HCT116 (cell line): ENCODE measurements at regions not wholly inside any gene's neighbourhood (a gene's known extent, or its start where the extent isn't known, plus 50 kb on each side); places are given as distances from the start of the nearest gene placed in this dataset.

Source experiments
- ATAC-seq: fragments of 200-7000 bp; cut with Tn5 transposase; 2 replicates; pipeline ENCODE4 v1.9.1; 2020; ENCODE audit warnings: mild to moderate bottlenecking, moderate library complexity
- BruUV-seq: library from RNA; stranded (reverse); fragments of 400-500 nt; replicated peaks from 2 replicates; lab custom pipeline; 2021; lab: Mats Ljungman, UMichigan
- CTCF ChIA-PET: fragments of 300-600 bp; sonication (Branson Sonifier 250); formaldehyde crosslinking; loops from one replicate; lab custom pipeline; 2021; ENCODE audit warnings: antibody characterized with exemption; lab: Charles Lee
- POLR2A ChIA-PET: fragments of 300-600, 350-600 bp; sonication (Branson Sonifier 250); formaldehyde crosslinking; loops from one replicate; lab custom pipeline; 2021; ENCODE audit warnings: antibody characterized with exemption; lab: Charles Lee
- RAD21 ChIA-PET, 2 experiments: fragments of 300-600 bp; sonication (Branson Sonifier 250); formaldehyde crosslinking; loops; one replicate each; lab custom pipeline; 2023; ENCODE audit warnings: low total read pairs in 2 of 2; ENCODE audit not compliant: uncharacterized antibody in 2 of 2, unreplicated experiment in 2 of 2, low non-redundant PET in 1 of 2; lab: Charles Lee
- DNase-seq: peaks from one replicate; pipeline ENCODE4 v3.0.0-alpha.2; 2010; ENCODE audit warnings: low read depth, low spot score
- H2AFZ ChIP-seq: fragments of 200-600 bp; shearing (Covaris generic), sonication (generic); 2 replicates; pipeline ENCODE4 v1.6.1; 2017; ENCODE audit warnings: low read depth, mixed run types, mixed read lengths, antibody characterized with exemption, low read length; ENCODE audit not compliant: poor library complexity, severe bottlenecking
- H3K27ac ChIP-seq: 2 replicates; pipeline ENCODE4 v1.5.1; 2012; ENCODE audit warnings: low read depth, low read length
- H3K27me3 ChIP-seq: fragments of 200-600 bp; sonication (generic); 2 replicates; pipeline ENCODE4 v1.6.1; 2016; ENCODE audit warnings: mixed run types, low read length, mixed read lengths; ENCODE audit not compliant: insufficient read depth
- H3K36me3 ChIP-seq, 2 experiments: fragments of 200-500 bp in 1 of 2; fragments of 200-600 bp in 1 of 2; sonication (Bioruptor generic) in 1 of 2; sonication (generic) in 1 of 2; 2 replicates each; pipeline versions ENCODE4 v1.5.1 to v1.6.1; 2014 to 2016; ENCODE audit warnings: low read length in 2 of 2, inconsistent platforms in 1 of 2, mixed read lengths in 1 of 2, mixed run types in 1 of 2; ENCODE audit not compliant: insufficient read depth in 2 of 2, control insufficient read depth in 1 of 2
- H3K4me1 ChIP-seq, 2 experiments: fragments of 200-600 bp in 1 of 2; sonication (generic) in 1 of 2; 2 replicates each; pipeline versions ENCODE4 v1.5.1 to v1.6.1; 2012 to 2017; ENCODE audit warnings: low read length in 2 of 2, inconsistent platforms in 1 of 2, mild to moderate bottlenecking in 1 of 2, mixed read lengths in 1 of 2, mixed run types in 1 of 2, moderate library complexity in 1 of 2; ENCODE audit not compliant: insufficient read depth in 2 of 2, control insufficient read depth in 1 of 2
- H3K4me2 ChIP-seq: fragments of 200-600 bp; sonication (generic); 2 replicates; pipeline ENCODE4 v1.6.1; 2017; ENCODE audit warnings: mixed run types, low read length, mixed read lengths
- H3K4me3 ChIP-seq, 2 experiments: fragments of 200-600 bp in 1 of 2; sonication (generic) in 1 of 2; replicated peaks in 1 of 2; 2 replicates each; pipeline ENCODE4 v1.5.1; 2011 to 2016; ENCODE audit warnings: low read length in 2 of 2, control low read depth in 1 of 2, low read depth in 1 of 2, mild to moderate bottlenecking in 1 of 2, mixed read lengths in 1 of 2, mixed run types in 1 of 2
- H3K79me2 ChIP-seq: fragments of 200-600 bp; sonication (generic); 2 replicates; pipeline ENCODE4 v1.6.1; 2017; ENCODE audit warnings: mild to moderate bottlenecking, mixed run types, low read length, moderate library complexity, mixed read lengths; ENCODE audit not compliant: insufficient read depth
- H3K9ac ChIP-seq: fragments of 200-600 bp; sonication (generic); 2 replicates; pipeline ENCODE4 v1.6.1; 2016; ENCODE audit warnings: low read length, mixed read lengths
- H3K9me2 ChIP-seq: fragments of 200-600 bp; sonication (generic), shearing (Covaris generic); 2 replicates; pipeline ENCODE4 v1.6.1; 2017; ENCODE audit warnings: mixed run types, mild to moderate bottlenecking, moderate library complexity; ENCODE audit not compliant: insufficient read depth
- H3K9me3 ChIP-seq, 2 experiments: fragments of 200-500 bp in 1 of 2; fragments of 200-600 bp in 1 of 2; sonication (Bioruptor generic) in 1 of 2; sonication (generic) in 1 of 2; 2 replicates each; pipeline ENCODE4 v1.6.1; 2014 to 2017; ENCODE audit warnings: low read length in 2 of 2, mixed read lengths in 2 of 2, inconsistent platforms in 1 of 2, low read depth in 1 of 2, mild to moderate bottlenecking in 1 of 2, mixed run types in 1 of 2, moderate library complexity in 1 of 2; ENCODE audit not compliant: control insufficient read depth in 1 of 2, insufficient read depth in 1 of 2
- H4K20me1 ChIP-seq: fragments of 200-600 bp; sonication (generic), shearing (Covaris generic); 2 replicates; pipeline ENCODE4 v1.6.1; 2017; ENCODE audit warnings: mixed run types, mild to moderate bottlenecking, moderate library complexity; ENCODE audit not compliant: insufficient read depth
- ATF3 ChIP-seq: IDR thresholded peaks from 2 replicates; pipeline ENCODE4 v1.6.1; 2012
- CBX3 ChIP-seq: IDR thresholded peaks from 2 replicates; pipeline ENCODE4 v1.6.1; 2012; ENCODE audit warnings: low read depth
- CEBPB ChIP-seq: IDR thresholded peaks from 2 replicates; pipeline ENCODE4 v1.6.1; 2012; ENCODE audit warnings: low read depth
- EGR1 ChIP-seq: IDR thresholded peaks from 2 replicates; pipeline ENCODE4 v1.6.1; 2012; ENCODE audit warnings: low read depth
- EZH2phosphoT487 ChIP-seq: fragments of 200-600 bp; IDR thresholded peaks from 2 replicates; pipeline ENCODE4 v1.6.1; 2018; ENCODE audit warnings: antibody characterized with exemption, borderline replicate concordance
- JUND ChIP-seq: IDR thresholded peaks from 2 replicates; pipeline ENCODE4 v1.6.1; 2012
- POLR2A ChIP-seq: IDR thresholded peaks from 2 replicates; pipeline ENCODE4 v1.7.0; 2011; ENCODE audit warnings: borderline replicate concordance; ENCODE audit not compliant: insufficient read depth, insufficient read length; ENCODE audit errors: extremely low read depth
- POLR2AphosphoS5 ChIP-seq: IDR thresholded peaks from 2 replicates; pipeline ENCODE4 v1.6.1; 2011; ENCODE audit warnings: mild to moderate bottlenecking, low read depth, low read length, moderate library complexity
- RAD21 ChIP-seq: IDR thresholded peaks from 2 replicates; pipeline ENCODE4 v1.6.1; 2012; ENCODE audit warnings: low read depth, mild to moderate bottlenecking
- SIN3A ChIP-seq: IDR thresholded peaks from 2 replicates; pipeline ENCODE4 v1.6.1; 2012; ENCODE audit warnings: low read depth
- YY1 ChIP-seq: IDR thresholded peaks from 2 replicates; pipeline ENCODE4 v1.6.1; 2011; ENCODE audit warnings: low read length, low read depth, moderate library complexity, mild to moderate bottlenecking; ENCODE audit not compliant: insufficient replicate concordance; ENCODE audit errors: extremely low read depth
- intact Hi-C: fragments of 100-400 bp; cut with micrococcal nuclease; formaldehyde crosslinking; loops from 2 replicates; pipeline ENCODE4 v1.10.0; 2022
- TF ChIP-seq, protein P1 (sequence below), 3 experiments: fragments of 200-600 bp in 1 of 3; sonication (generic) in 1 of 3; IDR thresholded peaks in 2 of 3; conservative IDR thresholded peaks in 1 of 3; 2 replicates each; pipeline ENCODE4 v1.5.1; 2012 to 2017; ENCODE audit warnings: low read depth in 2 of 3, low read length in 2 of 3, antibody characterized with exemption in 1 of 3, borderline replicate concordance in 1 of 3, control low read depth in 1 of 3, mild to moderate bottlenecking in 1 of 3, mixed read lengths in 1 of 3, mixed run types in 1 of 3, moderate library complexity in 1 of 3; ENCODE audit not compliant: insufficient read depth in 1 of 3

DNA sequence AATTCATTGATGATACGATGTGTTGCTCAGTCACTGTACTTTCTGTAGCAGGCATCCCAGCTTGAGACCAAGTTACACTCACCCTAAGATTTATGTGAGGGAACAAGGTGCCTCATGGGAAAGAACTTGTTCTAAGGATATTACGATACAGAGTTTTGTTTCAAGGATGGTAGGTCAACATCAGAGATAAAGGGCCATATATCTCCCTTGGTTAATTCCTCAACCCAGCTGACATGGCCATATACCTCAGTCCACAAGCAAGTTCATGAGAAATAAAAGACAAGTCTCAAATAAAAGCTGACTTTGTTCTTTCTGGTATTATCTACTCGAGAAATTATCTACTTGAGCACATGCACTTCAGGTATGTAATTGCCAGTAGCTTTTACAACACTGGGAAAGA is 1535.9 kb upstream of the IGFBP7 start:
- Histone ChIP-seq H2AFZ (no peak overlapping the region), H3K4me3 (no peak overlapping the region), H3K4me1 (no peaks in the 10 kb centered on the region), H3K9me2 (no peaks in the 10 kb centered on the region), H3K27me3 (no peaks in the 10 kb centered on the region), H3K9me3 (peaks cover 12 to 31% of the 10 kb centered on the region in 2 experiments; a peak in 2 of 4 replicates), H3K79me2 (no peaks in the 10 kb centered on the region), H4K20me1 (no peaks in the 10 kb centered on the region), H3K27ac (no peak overlapping the region), H3K36me3 (no peaks in the 10 kb centered on the region), H3K9ac (no peak overlapping the region), H3K4me2 (no peak overlapping the region)
- ATAC-seq = no peak
- no TSS peak for BruUV-seq
- ChIA-PET CTCF (no interaction called here), POLR2A (no interaction called here), RAD21 (no interaction called here)
- DNase-seq = no peak
- intact Hi-C loops = no loop called here
- TF ChIP-seq CEBPB (no peak), ATF3 (no peak), YY1 (no peak), POLR2AphosphoS5 (no peak), POLR2A (no peak), JUND (no peak), SIN3A (no peak), RAD21 (no peak), CBX3 (no peak), EZH2phosphoT487 (no peak), EGR1 (no peak)
- TF ChIP-seq, protein P1, sequence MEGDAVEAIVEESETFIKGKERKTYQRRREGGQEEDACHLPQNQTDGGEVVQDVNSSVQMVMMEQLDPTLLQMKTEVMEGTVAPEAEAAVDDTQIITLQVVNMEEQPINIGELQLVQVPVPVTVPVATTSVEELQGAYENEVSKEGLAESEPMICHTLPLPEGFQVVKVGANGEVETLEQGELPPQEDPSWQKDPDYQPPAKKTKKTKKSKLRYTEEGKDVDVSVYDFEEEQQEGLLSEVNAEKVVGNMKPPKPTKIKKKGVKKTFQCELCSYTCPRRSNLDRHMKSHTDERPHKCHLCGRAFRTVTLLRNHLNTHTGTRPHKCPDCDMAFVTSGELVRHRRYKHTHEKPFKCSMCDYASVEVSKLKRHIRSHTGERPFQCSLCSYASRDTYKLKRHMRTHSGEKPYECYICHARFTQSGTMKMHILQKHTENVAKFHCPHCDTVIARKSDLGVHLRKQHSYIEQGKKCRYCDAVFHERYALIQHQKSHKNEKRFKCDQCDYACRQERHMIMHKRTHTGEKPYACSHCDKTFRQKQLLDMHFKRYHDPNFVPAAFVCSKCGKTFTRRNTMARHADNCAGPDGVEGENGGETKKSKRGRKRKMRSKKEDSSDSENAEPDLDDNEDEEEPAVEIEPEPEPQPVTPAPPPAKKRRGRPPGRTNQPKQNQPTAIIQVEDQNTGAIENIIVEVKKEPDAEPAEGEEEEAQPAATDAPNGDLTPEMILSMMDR (IDR thresholded peaks at IDR 0.05 in 2 of 3, conservative IDR thresholded peaks at IDR 0.05 in 1 of 3; ENCODE audit: borderline replicate concordance in 1 of 3, insufficient read depth in 1 of 3, low read depth in 2 of 3, low read length in 2 of 3) = no peak
- TF ChIP-seq, all 23 proteins: peak for 0
